ENCODE measurements at regions not wholly inside any gene's neighbourhood (a gene's known extent, or its start where the extent isn't known, plus 50 kb on each side); places are given as distances from the start of the nearest gene placed in this dataset.
"Not testable (repeated sequence)": the region's sequence is repeated elsewhere in the genome, so short reads cannot be mapped to it uniquely, and the experiment has no call there.

DNA sequence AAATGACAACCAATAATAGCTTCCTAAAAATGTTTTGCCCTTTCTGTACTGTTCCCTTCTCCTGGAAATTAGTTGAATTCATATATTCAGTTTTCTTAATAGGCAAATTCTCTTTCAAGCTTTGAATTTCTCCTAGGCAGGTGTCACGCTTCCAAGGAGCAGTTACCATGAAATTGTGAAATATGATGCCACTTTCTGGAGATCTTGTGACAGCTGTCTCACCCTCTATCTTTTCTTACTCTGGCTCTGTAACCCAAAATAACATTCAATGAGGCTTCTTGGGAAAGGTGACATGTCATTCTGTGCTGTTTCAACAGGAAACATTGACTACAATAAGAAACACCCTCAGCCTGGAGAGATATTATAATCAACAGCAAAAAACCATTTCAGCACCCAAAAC lies 80.3 kb upstream of the MRI1 start (continued):
- TF ChIP-seq, protein P1, sequence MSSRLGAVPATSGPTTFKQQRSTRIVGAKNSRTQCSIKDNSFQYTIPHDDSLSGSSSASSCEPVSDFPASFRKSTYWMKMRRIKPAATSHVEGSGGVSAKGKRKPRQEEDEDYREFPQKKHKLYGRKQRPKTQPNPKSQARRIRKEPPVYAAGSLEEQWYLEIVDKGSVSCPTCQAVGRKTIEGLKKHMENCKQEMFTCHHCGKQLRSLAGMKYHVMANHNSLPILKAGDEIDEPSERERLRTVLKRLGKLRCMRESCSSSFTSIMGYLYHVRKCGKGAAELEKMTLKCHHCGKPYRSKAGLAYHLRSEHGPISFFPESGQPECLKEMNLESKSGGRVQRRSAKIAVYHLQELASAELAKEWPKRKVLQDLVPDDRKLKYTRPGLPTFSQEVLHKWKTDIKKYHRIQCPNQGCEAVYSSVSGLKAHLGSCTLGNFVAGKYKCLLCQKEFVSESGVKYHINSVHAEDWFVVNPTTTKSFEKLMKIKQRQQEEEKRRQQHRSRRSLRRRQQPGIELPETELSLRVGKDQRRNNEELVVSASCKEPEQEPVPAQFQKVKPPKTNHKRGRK (CRISPR knock-in tag; IDR thresholded peaks at IDR 0.05; ENCODE audit: borderline replicate concordance), result no peak
- TF ChIP-seq, protein P2, sequence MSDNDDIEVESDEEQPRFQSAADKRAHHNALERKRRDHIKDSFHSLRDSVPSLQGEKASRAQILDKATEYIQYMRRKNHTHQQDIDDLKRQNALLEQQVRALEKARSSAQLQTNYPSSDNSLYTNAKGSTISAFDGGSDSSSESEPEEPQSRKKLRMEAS (CRISPR knock-in tag; IDR thresholded peaks at IDR 0.05), result no peak
- TF ChIP-seq EMX1 (CRISPR knock-in tag; IDR thresholded peaks at IDR 0.05) (no peak), ZBTB21 (CRISPR knock-in tag; IDR thresholded peaks at IDR 0.05; ENCODE audit: borderline replicate concordance) (no peak), CREM (CRISPR knock-in tag; IDR thresholded peaks at IDR 0.05) (no peak)
- TF ChIP-seq, protein P3, sequence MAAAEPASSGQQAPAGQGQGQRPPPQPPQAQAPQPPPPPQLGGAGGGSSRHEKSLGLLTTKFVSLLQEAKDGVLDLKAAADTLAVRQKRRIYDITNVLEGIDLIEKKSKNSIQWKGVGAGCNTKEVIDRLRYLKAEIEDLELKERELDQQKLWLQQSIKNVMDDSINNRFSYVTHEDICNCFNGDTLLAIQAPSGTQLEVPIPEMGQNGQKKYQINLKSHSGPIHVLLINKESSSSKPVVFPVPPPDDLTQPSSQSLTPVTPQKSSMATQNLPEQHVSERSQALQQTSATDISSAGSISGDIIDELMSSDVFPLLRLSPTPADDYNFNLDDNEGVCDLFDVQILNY (CRISPR knock-in tag; IDR thresholded peaks at IDR 0.05), result no peak
- TF ChIP-seq, protein P4, sequence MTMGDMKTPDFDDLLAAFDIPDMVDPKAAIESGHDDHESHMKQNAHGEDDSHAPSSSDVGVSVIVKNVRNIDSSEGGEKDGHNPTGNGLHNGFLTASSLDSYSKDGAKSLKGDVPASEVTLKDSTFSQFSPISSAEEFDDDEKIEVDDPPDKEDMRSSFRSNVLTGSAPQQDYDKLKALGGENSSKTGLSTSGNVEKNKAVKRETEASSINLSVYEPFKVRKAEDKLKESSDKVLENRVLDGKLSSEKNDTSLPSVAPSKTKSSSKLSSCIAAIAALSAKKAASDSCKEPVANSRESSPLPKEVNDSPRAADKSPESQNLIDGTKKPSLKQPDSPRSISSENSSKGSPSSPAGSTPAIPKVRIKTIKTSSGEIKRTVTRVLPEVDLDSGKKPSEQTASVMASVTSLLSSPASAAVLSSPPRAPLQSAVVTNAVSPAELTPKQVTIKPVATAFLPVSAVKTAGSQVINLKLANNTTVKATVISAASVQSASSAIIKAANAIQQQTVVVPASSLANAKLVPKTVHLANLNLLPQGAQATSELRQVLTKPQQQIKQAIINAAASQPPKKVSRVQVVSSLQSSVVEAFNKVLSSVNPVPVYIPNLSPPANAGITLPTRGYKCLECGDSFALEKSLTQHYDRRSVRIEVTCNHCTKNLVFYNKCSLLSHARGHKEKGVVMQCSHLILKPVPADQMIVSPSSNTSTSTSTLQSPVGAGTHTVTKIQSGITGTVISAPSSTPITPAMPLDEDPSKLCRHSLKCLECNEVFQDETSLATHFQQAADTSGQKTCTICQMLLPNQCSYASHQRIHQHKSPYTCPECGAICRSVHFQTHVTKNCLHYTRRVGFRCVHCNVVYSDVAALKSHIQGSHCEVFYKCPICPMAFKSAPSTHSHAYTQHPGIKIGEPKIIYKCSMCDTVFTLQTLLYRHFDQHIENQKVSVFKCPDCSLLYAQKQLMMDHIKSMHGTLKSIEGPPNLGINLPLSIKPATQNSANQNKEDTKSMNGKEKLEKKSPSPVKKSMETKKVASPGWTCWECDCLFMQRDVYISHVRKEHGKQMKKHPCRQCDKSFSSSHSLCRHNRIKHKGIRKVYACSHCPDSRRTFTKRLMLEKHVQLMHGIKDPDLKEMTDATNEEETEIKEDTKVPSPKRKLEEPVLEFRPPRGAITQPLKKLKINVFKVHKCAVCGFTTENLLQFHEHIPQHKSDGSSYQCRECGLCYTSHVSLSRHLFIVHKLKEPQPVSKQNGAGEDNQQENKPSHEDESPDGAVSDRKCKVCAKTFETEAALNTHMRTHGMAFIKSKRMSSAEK (CRISPR knock-in tag; IDR thresholded peaks at IDR 0.05; ENCODE audit: borderline replicate concordance), result no peak
- TF ChIP-seq, protein P5, sequence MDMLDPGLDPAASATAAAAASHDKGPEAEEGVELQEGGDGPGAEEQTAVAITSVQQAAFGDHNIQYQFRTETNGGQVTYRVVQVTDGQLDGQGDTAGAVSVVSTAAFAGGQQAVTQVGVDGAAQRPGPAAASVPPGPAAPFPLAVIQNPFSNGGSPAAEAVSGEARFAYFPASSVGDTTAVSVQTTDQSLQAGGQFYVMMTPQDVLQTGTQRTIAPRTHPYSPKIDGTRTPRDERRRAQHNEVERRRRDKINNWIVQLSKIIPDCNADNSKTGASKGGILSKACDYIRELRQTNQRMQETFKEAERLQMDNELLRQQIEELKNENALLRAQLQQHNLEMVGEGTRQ (CRISPR knock-in tag; IDR thresholded peaks at IDR 0.05), result no peak

DNA sequence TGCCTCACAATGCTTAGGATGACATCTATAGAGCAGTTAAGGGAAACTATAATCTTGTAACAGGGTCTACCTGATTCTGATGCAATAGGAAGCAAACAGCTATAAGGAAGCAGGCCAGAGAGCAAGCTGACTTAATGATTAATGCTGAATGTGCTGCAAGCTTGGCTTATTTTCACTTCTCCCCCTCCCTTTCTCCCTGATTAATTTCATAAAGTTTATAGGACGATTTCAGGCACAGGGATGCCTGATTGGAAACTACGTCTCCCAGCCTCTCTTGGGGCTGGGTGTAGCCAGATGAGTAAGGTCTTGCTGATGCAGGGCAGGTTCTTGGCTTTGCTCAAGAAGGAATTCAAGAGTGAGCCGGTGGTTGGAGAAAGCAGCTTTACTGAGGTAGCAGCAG lies 82.8 kb upstream of the MRI1 start:
- ChIA-PET CTCF (no interaction called here), POLR2A (no interaction called here)
- no peak for ATAC-seq
- DNase-seq (ENCODE audit: low spot score), result no peak
- Mint-ChIP-seq H3K9me3 (peaks cover 27% of the 10 kb centered on the region), H3K36me3 (peaks cover 13% of the 10 kb centered on the region), H3K4me1 (no peaks in the 10 kb centered on the region), H3K4me3 (no peak overlapping the region), H3K27ac (no peak overlapping the region), H3K27me3 (ENCODE audit: low read depth) (peaks cover 24% of the 10 kb centered on the region)
- TF ChIP-seq, protein P6, sequence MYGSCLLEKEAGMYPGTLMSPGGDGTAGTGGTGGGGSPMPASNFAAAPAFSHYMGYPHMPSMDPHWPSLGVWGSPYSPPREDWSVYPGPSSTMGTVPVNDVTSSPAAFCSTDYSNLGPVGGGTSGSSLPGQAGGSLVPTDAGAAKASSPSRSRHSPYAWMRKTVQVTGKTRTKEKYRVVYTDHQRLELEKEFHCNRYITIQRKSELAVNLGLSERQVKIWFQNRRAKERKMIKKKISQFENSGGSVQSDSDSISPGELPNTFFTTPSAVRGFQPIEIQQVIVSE (CRISPR knock-in tag; IDR thresholded peaks at IDR 0.05; ENCODE audit: borderline replicate concordance), result no peak
- TF ChIP-seq, protein P7, sequence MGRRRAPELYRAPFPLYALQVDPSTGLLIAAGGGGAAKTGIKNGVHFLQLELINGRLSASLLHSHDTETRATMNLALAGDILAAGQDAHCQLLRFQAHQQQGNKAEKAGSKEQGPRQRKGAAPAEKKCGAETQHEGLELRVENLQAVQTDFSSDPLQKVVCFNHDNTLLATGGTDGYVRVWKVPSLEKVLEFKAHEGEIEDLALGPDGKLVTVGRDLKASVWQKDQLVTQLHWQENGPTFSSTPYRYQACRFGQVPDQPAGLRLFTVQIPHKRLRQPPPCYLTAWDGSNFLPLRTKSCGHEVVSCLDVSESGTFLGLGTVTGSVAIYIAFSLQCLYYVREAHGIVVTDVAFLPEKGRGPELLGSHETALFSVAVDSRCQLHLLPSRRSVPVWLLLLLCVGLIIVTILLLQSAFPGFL (CRISPR knock-in tag; IDR thresholded peaks at IDR 0.05; ENCODE audit: borderline replicate concordance), result no peak
- TF ChIP-seq ZNF396 (CRISPR knock-in tag; IDR thresholded peaks at IDR 0.05; ENCODE audit: borderline replicate concordance) (no peak), ZNF416 (CRISPR knock-in tag; IDR thresholded peaks at IDR 0.05) (no peak), GABPB1 (CRISPR knock-in tag; IDR thresholded peaks at IDR 0.05) (peak; percentile 54; the same call in 1 of the 2 replicates)
- TF ChIP-seq, protein P8, sequence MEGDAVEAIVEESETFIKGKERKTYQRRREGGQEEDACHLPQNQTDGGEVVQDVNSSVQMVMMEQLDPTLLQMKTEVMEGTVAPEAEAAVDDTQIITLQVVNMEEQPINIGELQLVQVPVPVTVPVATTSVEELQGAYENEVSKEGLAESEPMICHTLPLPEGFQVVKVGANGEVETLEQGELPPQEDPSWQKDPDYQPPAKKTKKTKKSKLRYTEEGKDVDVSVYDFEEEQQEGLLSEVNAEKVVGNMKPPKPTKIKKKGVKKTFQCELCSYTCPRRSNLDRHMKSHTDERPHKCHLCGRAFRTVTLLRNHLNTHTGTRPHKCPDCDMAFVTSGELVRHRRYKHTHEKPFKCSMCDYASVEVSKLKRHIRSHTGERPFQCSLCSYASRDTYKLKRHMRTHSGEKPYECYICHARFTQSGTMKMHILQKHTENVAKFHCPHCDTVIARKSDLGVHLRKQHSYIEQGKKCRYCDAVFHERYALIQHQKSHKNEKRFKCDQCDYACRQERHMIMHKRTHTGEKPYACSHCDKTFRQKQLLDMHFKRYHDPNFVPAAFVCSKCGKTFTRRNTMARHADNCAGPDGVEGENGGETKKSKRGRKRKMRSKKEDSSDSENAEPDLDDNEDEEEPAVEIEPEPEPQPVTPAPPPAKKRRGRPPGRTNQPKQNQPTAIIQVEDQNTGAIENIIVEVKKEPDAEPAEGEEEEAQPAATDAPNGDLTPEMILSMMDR (IDR thresholded peaks at IDR 0.05), result no peak
- TF ChIP-seq, protein P9, sequence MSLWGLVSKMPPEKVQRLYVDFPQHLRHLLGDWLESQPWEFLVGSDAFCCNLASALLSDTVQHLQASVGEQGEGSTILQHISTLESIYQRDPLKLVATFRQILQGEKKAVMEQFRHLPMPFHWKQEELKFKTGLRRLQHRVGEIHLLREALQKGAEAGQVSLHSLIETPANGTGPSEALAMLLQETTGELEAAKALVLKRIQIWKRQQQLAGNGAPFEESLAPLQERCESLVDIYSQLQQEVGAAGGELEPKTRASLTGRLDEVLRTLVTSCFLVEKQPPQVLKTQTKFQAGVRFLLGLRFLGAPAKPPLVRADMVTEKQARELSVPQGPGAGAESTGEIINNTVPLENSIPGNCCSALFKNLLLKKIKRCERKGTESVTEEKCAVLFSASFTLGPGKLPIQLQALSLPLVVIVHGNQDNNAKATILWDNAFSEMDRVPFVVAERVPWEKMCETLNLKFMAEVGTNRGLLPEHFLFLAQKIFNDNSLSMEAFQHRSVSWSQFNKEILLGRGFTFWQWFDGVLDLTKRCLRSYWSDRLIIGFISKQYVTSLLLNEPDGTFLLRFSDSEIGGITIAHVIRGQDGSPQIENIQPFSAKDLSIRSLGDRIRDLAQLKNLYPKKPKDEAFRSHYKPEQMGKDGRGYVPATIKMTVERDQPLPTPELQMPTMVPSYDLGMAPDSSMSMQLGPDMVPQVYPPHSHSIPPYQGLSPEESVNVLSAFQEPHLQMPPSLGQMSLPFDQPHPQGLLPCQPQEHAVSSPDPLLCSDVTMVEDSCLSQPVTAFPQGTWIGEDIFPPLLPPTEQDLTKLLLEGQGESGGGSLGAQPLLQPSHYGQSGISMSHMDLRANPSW (CRISPR knock-in tag; conservative IDR thresholded peaks at IDR 0.05; ENCODE audit: low read depth), result no peak

DNA sequence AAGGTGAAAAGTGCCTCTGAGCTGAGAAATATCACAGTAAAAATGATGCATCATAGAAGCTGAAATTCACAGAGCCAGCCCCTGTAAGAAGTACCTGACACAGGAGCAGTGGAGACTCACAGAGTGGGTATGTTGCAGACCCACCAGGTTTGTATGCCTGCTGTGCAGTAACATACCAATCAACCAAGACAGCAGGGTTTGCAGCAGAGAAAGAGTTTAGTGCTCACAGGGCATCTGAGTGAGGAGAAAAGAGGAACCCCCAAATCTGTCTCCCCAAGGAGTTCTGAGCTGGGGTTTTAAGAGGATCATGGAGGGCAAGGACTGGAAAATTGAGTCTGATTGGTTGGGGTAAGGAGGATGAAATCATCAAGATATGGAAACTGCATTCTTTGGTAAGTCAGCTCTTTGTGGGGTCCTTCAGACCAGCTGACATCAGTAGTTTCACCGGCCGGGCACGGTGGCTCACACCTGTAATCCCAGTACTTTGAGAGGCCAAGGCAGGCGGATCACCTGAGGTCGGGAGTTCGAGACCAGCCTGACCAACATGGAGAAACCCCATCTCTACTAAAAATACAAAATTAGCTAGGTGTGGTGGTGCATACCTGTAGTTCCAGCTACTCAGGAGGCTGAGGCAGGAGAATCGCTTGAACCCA lies 83.5 kb upstream of the MRI1 start:
- H3K4me1 Mint-ChIP-seq; DNase-seq (ENCODE audit: low spot score); H3K27ac Mint-ChIP-seq; ATAC-seq; H3K4me3 Mint-ChIP-seq: not testable (repeated sequence)
- Mint-ChIP-seq H3K36me3 (peaks cover 13% of the 10 kb centered on the region), H3K27me3 (ENCODE audit: low read depth) (peaks cover 28% of the 10 kb centered on the region), H3K9me3 (peaks cover 27% of the 10 kb centered on the region)
- ChIA-PET CTCF (interaction anchor here (0.7 kb wide), 1 partner anchor 167 kb away, joined by 4 read pairs; no protein-coding TSS in a partner anchor), POLR2A (interaction anchor here (0.7 kb wide), 1 partner anchor 467 kb away, joined by 4 read pairs; no protein-coding TSS in a partner anchor)

Measured in WTC11 (cell line).